NOMO-1 treated with dmso at 0.1 percent for 144 hours (cell line): ENCODE measurements at regions not wholly inside any gene's neighbourhood (a gene's known extent, or its start where the extent isn't known, plus 50 kb on each side); places are given as distances from the start of the nearest gene placed in this dataset.

Source experiments
- DNase-seq: peaks from one replicate; lab custom pipeline; 2025; ENCODE audit not compliant: unreplicated experiment; lab: John Stamatoyannopoulos, UW

GRCh38 chr3:105013657-105014056, 353.1 kb upstream of the ALCAM start:
- DNase-seq: no peak

DNA sequence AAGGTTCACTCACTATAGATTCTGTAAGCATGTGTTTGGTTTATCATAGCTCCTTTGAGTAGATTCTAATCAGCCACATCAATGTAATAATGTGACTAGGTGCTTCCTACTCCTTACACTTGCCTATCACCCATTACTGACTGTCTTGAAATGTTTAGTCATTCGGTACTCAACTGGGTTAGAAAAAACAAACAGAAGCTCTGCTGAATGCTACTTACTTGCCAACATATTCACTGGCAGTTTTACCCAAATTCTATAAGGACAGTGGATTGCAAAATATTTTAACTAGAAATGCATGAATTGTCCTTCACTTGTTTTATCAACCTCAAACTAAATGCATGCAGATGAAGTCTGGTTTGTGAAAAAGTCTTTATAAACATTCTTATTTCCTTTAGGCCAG, 352.1 kb upstream of the ALCAM start:
- no peak for DNase-seq

DNA sequence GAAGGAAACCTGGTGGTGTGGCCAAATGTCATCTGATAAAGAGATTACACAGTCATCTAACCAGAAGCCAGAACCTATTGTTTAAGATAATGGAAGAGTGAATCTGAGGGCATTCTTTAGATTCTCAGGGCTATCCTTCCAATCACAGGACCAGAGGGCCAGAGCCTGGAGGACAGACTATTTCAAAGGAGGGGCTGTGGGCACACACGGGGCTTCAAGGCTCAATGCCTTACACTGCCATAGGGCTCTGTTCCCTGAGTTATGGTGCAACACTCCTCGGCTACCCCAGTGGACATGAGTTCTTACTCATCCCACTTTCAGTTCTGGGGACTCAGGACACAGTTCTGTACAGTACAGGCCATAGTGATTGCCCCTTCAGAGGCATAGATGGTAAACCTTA, 343.9 kb upstream of the ALCAM start:
- no peak for DNase-seq

GRCh38 chr3:105030211-105030610, 336.5 kb upstream of the ALCAM start:
- no peak for DNase-seq

- DNase-seq: no peak
Observed at GRCh38 chr3:105032541-105032940, 334.2 kb upstream of the ALCAM start.

GRCh38 chr3:105033081-105033480, 333.6 kb upstream of the ALCAM start:
- DNase-seq: no peak

GRCh38 chr3:105039004-105039403, 327.7 kb upstream of the ALCAM start:
- DNase-seq: no peak

- no peak for DNase-seq
Observed at GRCh38 chr3:105040026-105040622, 326.6 kb upstream of the ALCAM start.

DNA sequence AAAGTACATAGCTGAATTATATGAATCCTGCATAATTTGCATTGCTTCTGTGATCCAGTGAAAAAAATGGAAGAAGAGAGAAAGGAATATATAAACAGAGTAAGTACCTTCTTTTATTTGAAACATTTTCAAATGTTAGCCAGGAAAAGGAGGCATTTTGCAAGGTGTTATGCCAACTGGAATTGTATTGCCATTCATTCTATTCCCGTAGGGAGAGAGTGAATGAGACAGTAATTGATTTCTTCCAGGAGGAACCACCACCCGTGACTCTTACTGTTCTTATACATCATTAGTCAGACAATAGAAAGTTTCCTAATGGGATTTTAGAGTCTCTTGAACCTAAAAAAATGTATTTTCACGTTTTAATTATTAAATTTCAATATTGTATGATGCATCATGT, 324.1 kb upstream of the ALCAM start:
- no peak for DNase-seq

GRCh38 chr3:105051111-105051510, 315.6 kb upstream of the ALCAM start:
- no peak for DNase-seq

DNA sequence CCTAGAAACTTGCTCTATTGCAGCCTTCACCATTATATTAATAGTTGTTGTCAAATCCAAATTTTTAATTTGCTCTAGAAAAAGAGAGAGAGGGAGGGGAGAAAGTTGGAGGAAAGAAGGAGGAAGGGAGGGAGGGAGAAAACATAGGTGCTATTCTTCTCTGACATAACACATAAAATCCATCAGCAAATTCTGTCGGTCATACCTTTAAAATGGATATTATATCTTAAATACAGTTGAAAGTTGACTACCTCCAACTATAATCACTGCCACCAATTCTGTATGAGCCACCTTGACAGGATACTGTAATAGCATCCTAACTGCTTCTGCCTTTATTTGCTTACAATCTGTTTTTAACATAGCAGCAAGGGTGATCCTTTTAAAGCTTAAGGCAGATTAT, 314.7 kb upstream of the ALCAM start:
- DNase-seq: no peak

- DNase-seq: no peak
Observed at GRCh38 chr3:105062853-105063252, 303.9 kb upstream of the ALCAM start.

DNA sequence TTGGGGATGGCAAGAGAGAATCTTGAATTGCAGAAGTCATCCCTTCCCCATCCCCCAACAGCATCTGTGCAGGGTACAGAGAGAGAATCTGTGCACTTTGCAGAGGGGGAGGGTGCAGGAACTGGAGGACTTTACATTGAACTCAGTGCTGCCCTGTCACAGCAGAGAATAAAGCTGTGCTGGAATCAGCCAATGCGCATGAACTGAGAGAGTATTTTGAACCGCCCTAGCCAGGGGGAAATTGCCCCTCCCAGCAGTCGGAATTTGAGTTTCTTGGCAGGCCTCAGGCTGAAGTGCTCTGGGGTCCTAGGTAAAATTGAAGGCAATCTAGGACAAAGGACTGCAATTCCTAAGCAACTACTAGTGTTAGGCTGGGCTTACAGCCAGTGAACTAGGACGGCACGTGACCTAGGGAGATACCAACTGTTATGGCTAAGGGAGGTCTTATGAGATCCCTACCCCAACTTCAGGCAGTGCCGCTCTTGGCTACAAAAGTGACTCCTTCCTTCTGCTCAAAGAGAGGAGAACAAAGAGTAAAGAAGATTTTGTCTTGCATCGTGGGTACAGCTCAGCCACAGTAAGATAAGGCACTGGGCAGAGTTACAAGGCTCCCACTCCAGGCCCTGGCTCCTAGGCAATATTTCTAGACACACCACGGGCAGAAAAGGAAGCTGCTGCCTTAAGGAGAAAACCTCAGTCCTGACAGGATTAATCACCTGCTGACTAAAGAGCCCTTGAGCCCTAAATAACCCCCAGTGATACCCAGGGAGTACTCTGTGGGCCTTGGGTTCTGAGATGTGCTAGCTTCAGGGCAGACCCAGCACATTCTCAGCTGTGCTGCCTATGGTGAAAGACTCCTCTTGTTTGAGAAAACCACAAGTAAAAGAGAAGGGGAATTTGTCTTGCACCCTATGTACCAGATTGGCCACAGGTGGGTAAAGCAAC, 300.5 kb upstream of the ALCAM start:
- DNase-seq: no peak

DNA sequence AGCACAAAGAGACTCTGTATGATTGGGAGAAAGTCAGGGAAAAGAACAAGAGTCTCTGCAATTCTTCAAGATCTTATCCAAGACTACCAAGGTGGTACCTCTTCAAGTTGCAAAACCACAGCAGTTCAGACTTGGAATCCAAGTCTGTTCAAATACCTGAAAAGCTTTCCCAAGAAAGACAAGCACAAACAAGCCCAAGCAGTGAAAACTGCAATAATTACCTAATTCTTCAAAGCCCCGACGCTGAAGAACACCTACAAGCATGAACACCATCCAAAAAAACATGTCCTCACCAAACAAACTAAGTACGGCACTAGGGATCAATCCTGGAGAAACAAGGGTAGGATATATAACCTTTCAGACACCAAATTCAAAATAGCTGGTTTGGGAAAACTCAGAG, 299.3 kb upstream of the ALCAM start:
- no peak for DNase-seq

GRCh38 chr3:105077060-105077822, 289.5 kb upstream of the ALCAM start:
- DNase-seq: no peak

- no peak for DNase-seq
Observed at GRCh38 chr3:105083945-105084344, 282.8 kb upstream of the ALCAM start.

DNA sequence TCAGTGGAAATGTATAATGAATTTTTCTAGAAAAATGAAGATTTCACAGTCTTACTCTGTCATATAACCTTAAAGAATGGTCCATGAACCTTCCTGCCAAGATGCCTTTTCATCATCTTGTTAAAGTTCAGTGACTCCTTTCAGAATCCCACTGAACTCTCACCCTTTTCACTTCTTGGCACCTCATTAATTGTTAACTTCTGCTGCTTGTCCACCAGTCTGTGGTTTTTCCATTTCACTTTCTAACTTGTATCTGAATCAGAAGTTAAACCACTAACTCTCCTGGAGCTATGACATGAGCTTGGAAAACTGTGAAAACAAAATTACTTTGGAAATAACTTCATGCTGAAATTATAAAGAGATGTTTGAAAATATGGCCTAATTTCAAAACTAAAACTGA, 281.2 kb upstream of the ALCAM start:
- no peak for DNase-seq

- no peak for DNase-seq
Observed at GRCh38 chr3:105093371-105094252, 273.1 kb upstream of the ALCAM start.

- DNase-seq: no peak
Observed at GRCh38 chr3:105094588-105094987, 272.1 kb upstream of the ALCAM start.

- no peak for DNase-seq
Observed at GRCh38 chr3:105096071-105096470, 270.6 kb upstream of the ALCAM start.

DNA sequence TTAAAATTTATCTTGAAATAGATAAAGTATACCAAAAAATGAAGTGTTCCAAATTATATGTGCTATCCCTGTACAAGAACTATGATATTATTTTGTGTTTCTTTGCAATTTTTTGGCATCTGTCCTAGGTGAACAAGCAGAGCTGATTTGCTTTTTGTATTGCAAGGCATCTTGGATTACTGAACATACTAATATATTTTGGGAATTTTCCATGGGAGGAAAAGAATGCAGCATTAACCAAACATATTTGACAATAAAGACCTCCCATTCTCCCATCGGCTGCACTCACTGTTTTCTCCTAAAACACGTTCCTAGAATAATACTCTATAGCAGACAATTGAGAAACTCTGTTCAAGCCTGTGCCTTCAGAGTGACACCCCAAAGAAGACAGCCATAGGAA, 265.1 kb upstream of the ALCAM start:
- DNase-seq: no peak
